ENCODE measurements at regions not wholly inside any gene's neighbourhood (a gene's known extent, or its start where the extent isn't known, plus 50 kb on each side); places are given as distances from the start of the nearest gene placed in this dataset.

- TF ChIP-seq POLR2A (IDR thresholded peaks at IDR 0.05; ENCODE audit: low read length) (no peak), GATA1 (IDR thresholded peaks at IDR 0.05; ENCODE audit: low read depth, low read length) (no peak)
Observed at GRCh38 chr5:120252839-120253238, 211.3 kb upstream of the PRR16 start.

Measured in erythroblast (primary cell).